Central memory CD8-positive, alpha-beta T cell (primary cell): ENCODE measurements at regions not wholly inside any gene's neighbourhood (a gene's known extent, or its start where the extent isn't known, plus 50 kb on each side); places are given as distances from the start of the nearest gene placed in this dataset.
"Not testable (repeated sequence)": the region's sequence is repeated elsewhere in the genome, so short reads cannot be mapped to it uniquely, and the experiment has no call there.

Source experiments
- ATAC-seq: fragments of 150-1000 bp; cut with Tn5 transposase; replicated peaks from 2 replicates; pipeline ENCODE4 v1.10.0; 2022; ENCODE audit warnings: mild to moderate bottlenecking, moderate FRiP score, moderate number of reproducible peaks; ENCODE audit not compliant: poor library complexity, severe bottlenecking; ENCODE audit errors: extremely low read depth
- DNase-seq, 2 donors: peaks; one replicate each; pipeline ENCODE4 v3.0.0; 2021; ENCODE audit warnings: low spot score in 2 of 2
- H3K27ac Mint-ChIP-seq: one replicate; pipeline ENCODE4 v1.8.0; 2022; ENCODE audit warnings: low read depth, mild to moderate bottlenecking, moderate library complexity, mixed read lengths
- H3K27me3 Mint-ChIP-seq: one replicate; pipeline ENCODE4 v1.8.0; 2022; ENCODE audit warnings: mixed read lengths
- H3K36me3 Mint-ChIP-seq: one replicate; pipeline ENCODE4 v1.8.0; 2022; ENCODE audit warnings: mild to moderate bottlenecking, moderate library complexity, mixed read lengths; ENCODE audit not compliant: insufficient read depth
- H3K4me1 Mint-ChIP-seq: one replicate; pipeline ENCODE4 v1.8.0; 2022; ENCODE audit warnings: mixed read lengths
- H3K4me3 Mint-ChIP-seq: one replicate; pipeline ENCODE4 v1.8.0; 2022; ENCODE audit warnings: mild to moderate bottlenecking, moderate library complexity, mixed read lengths
- H3K9me3 Mint-ChIP-seq: one replicate; pipeline ENCODE4 v1.8.0; 2022; ENCODE audit warnings: mixed read lengths

DNA sequence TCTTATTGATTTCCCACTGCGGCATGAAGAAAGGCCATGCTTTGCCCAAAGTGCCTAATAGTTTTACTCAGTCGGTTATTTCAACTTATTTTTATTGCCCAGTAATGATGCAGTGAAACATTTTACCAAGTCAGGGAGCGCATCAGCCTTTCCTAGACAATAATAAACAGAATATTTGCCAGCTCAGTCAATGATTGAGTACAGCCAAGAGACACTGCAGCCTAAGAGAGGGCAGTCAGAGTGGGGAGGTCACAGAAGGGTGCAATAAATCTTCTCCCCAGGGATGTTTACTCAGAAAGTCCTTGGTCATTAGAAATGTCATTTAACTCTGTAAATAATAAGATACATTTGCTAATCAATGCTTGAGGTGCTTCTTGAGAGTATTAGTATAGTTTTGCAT is 271.0 kb downstream of the SPATA31A7 start:
- H3K9me3 Mint-ChIP-seq, H3K27ac Mint-ChIP-seq, ATAC-seq, H3K36me3 Mint-ChIP-seq, H3K4me1 Mint-ChIP-seq, H3K27me3 Mint-ChIP-seq, DNase-seq, H3K4me3 Mint-ChIP-seq: not testable (repeated sequence)
